NCI-H2081 (cell line): ENCODE measurements at regions not wholly inside any gene's neighbourhood (a gene's known extent, or its start where the extent isn't known, plus 50 kb on each side); places are given as distances from the start of the nearest gene placed in this dataset.

Source experiments
- DNase-seq, 2 experiments: peaks; one replicate each; lab custom pipeline; 2025; lab: John Stamatoyannopoulos, UW

- DNase-seq, result no peak
Observed at GRCh38 chr1:53378061-53378460, 50.2 kb upstream of the LRP8 start.

- no peak for DNase-seq
Observed at GRCh38 chr1:53378932-53379661, 51.2 kb upstream of the LRP8 start.

- no peak for DNase-seq
Observed at GRCh38 chr1:53379662-53380002, 51.8 kb upstream of the LRP8 start.

GRCh38 chr1:53380296-53380695, 52.4 kb upstream of the LRP8 start:
- DNase-seq, result no peak

- no peak for DNase-seq
Observed at GRCh38 chr1:53381790-53382401, 54.0 kb upstream of the LRP8 start.

GRCh38 chr1:53383136-53383870, 55.4 kb upstream of the LRP8 start:
- DNase-seq, result no peak

GRCh38 chr1:53384796-53385195, 56.9 kb upstream of the LRP8 start:
- DNase-seq, result no peak

GRCh38 chr1:53385276-53386225, 57.7 kb upstream of the LRP8 start:
- no peak for DNase-seq

- no peak for DNase-seq
Observed at GRCh38 chr1:53388963-53389362, 61.1 kb upstream of the LRP8 start.

GRCh38 chr1:53390261-53390660, 62.4 kb upstream of the LRP8 start:
- no peak for DNase-seq

- DNase-seq, result no peak
Observed at GRCh38 chr1:53390736-53391135, 62.9 kb upstream of the LRP8 start.

- no peak for DNase-seq
Observed at GRCh38 chr1:53391296-53391695, 63.4 kb upstream of the LRP8 start.

GRCh38 chr1:53391982-53392381, 64.1 kb upstream of the LRP8 start:
- DNase-seq, result no peak

- no peak for DNase-seq
Observed at GRCh38 chr1:53392460-53392859, 64.6 kb upstream of the LRP8 start.

- DNase-seq, result peak; percentile 53
Observed at GRCh38 chr1:53393325-53393792, 65.5 kb upstream of the LRP8 start.

- DNase-seq, result no peak
Observed at GRCh38 chr1:53394306-53394705, 64.9 kb upstream of the DMRTB1 start.

GRCh38 chr1:53395671-53396215, 63.5 kb upstream of the DMRTB1 start:
- no peak for DNase-seq

- no peak for DNase-seq
Observed at GRCh38 chr1:53396573-53397268, 62.5 kb upstream of the DMRTB1 start.

GRCh38 chr1:53398091-53398490, 61.1 kb upstream of the DMRTB1 start:
- DNase-seq, result no peak

GRCh38 chr1:53398576-53399365, 60.4 kb upstream of the DMRTB1 start:
- DNase-seq, result no peak
